Left lobe of liver (tissue), 2 donors: ENCODE measurements at regions not wholly inside any gene's neighbourhood (a gene's known extent, or its start where the extent isn't known, plus 50 kb on each side); places are given as distances from the start of the nearest gene placed in this dataset.
"Not testable (repeated sequence)": the region's sequence is repeated elsewhere in the genome, so short reads cannot be mapped to it uniquely, and the experiment has no call there.

Source experiments
- ATAC-seq: fragments of 200-7000 bp; cut with Tn5 transposase; one replicate; pipeline ENCODE4 v1.9.1; 2020; ENCODE audit warnings: mild to moderate bottlenecking, moderate library complexity
- DNase-seq: peaks from one replicate; pipeline ENCODE4 v3.0.0-alpha.2; 2020; ENCODE audit warnings: low spot score
- donor health status: DM: no; HTN: no; CAD: no; lungs with moderate emphysema.
- donor health status: DM: no; HTN: yes; CAD: no.

DNA sequence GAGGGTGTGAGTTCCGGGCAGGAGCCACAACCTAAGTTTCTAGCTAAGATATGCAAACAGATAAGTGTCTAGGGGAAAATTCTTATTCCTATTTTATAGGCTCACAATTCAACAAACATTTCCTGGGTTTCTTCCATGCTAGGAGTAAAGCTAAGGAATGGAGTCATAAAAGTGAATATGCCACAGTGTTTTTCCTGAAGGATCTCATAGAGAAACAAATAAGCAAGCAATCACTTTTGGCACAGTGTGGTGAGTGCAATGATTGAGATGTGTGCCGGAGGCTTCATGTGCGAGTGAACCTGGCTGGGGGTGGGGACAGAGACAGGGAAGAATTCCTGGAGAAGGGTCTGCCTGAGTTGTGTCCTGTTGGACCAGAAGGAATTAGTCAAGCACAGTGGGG is 147.4 kb downstream of the TENT5C start:
- DNase-seq (no peak), ATAC-seq (no peak)

DNA sequence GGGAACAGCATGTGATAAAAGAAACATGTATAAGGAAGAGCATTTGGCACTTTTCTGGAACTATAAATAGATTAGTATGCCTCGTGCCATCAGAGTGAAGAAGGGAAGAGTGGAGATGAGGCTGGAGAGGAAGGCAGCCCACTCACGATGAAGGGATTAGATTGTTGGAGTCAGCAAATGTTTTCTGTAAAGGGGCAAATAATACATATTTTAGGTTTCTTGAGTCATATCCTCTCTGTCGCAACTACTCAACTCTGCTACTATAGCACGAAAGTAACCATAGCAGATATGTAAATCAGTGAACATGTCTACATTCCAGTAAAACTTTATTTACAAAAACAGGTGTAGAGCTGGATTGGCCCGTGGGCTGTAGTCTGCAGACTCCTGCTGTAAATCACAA is 147.8 kb downstream of the TENT5C start:
- no peak for ATAC-seq
- DNase-seq = no peak

DNA sequence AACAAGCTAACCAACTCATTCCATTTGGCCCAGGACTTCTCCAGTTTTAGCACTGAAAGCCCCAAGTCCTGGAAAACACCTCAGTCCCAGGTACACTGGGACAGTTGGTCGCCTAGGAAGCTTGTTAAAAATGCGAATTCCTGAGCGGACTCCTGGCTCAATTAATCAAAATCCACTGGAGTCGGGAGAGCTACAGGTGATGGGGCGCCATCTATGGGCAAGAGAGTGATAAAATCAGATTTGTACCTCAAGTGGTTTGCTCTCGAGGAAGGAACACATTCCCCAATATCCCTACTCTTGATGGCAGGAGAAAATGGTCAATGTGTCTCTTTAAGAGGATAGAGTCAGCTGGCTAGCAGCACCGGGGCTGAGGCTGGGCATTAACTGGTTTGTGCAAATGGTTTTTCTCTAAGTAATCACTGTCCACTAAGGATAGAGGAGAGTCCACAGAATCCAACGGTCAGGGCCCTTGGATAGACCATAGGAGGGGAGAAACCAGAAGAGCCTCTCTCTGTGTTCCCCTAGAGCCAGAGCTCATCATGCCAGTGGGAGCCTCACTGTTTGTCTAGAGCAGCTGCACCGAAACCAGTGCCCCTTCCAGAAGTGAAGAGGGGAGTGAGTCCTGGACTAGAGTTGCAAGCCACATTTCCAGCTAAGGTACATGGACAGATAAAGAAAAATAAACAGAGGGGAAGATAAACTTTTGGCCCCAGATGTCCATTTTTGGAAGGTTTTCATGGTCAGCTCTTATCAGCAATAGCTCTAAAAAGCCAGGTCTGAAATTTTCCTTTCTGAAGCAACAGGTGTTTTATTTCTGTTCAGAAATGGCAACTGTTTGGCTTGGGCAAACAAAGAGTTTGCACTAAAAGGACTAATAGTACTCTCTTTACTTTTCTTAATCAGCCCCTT is 148.5 kb downstream of the TENT5C start:
- ATAC-seq (peak; percentile 83), DNase-seq (peak; percentile 62)

DNA sequence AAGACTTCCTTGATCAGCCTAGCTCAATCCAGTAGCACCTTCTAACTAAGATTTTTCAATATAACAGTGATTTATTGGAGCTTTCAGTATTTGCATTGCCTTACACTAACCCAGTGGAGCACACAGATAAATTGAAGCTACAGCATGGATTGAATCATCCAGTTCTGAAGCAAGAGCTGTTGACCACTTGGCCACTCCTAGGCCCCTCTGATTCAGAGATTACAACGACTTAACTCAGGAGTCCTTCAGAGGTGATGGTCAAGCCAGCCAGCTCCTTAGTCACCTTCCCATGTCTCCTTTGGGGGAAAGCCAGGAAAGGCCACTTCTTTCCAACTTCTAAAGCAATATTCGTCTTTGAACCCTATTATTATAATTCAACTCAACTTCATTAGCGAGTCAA is 151.8 kb downstream of the TENT5C start:
- DNase-seq = no peak
- no peak for ATAC-seq

DNA sequence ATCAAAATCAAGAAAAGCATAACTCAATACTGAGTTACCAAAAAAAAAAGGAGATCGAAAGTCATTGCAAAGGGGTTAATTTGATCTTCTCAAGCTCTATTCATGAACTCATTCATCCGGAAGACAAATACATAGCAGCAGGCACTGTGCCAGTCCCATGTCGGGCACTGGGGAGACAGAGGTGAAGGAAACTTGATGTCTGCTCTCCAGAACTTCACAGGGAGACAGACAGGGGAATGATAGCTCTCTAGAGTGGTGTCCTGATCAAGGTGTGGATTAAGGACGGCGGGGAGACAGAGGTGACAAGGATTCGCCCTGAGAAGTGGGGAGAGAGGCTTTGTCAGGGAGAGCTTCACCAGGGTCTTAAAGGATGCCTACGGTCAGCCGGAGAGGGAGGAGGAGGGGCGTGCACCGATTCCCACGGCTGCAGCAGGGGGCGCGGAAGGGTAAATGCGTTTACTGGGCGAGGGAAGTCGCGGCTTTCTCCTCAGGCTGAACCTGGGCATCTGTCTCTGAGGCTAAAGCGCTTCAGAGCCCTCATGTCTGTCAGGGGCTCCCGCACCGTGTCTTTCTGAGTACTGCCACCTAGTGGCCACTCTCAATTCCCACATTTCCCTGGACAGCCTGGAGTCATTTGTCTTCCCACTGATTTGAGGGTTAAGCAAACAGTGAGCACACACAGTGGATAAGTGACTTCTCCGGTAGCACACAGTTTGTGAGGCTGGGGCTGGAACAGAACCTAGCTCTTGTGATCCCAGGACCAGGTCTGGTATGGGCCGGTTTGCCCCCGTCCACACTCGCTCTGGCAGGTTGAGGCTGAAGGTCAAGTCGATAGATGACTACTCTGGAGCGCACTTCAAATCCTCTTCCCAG is 152.8 kb downstream of the TENT5C start:
- peak; percentile 70 for DNase-seq
- peak; percentile 84 for ATAC-seq

DNA sequence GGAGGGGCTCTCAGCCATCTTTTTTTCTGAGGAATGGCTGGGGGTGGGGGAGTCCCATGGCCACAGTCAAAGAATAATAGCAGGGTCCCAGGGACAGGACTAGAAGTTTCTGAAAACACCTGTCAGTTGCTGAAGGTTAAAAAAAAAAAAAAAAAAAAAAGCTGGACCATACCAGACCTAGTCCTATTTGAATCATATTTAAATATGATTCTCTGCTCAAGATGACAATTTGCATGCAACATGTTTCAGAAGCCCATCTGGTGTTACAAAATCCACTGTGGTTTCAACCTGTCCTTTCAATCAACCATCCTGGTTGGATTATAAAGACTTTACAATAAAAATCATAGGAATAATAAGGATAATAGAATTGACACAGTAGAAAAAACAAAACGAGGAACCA is 153.7 kb downstream of the TENT5C start:
- ATAC-seq (no peak), DNase-seq (no peak)

DNA sequence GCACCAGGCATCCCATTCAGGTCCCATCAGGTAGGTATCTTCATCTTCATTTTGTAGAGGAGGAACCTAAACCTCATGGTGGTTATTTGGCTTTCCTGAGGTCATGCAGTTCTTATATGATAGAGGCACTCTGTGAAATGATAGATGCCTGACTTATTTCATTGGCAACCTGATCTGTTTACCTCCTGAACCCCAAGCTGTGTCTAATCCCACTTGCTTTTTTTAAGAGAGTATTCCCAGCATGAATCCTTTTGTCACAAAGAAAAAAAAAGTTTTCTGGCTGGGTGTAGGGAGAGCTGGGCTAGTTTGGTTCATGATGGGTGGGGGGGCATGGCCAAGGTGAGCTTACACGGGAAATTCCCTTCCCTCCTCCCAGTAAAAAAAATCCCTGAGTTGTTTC is 154.2 kb downstream of the TENT5C start:
- DNase-seq (no peak), ATAC-seq (no peak)

DNA sequence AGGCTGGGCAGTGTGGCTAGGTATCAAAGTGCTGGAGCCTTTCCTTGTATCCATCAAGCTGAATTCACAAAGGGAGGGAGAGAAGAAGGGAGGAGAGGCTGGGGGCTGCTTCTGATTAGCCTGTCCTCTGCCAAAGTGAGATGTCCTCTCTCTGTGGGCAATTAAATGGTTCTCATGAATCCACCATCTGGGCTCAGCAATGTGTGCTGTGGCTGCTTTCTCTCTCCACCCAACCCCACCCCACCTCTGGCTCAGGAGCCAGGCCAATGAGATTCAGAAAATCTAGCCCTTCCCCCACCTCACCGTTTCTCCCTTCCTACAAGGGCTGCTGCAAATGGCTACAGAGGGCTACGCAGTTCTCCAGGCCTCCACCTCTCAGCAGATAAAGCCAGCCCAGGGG is 154.6 kb downstream of the TENT5C start:
- DNase-seq (no peak), ATAC-seq (no peak)

DNA sequence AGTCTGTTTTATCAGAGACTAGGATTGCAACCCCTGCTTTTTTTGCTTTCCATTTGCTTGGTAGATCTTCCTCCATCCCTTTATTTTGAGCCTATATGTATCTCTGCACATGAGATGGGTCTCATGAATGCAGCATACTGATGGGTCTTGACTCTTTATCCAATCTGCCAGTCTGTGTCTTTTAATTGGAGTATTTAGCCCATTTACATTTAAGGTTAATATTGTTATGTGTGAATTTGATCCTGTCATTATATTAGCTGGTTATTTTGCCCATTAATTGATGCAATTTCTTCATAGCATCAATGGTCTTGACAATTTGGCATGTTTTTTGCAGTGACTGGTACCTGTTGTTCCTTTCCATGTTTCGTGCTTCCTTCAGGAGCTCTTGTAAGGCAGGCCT is 161.7 kb downstream of the GDAP2 start:
- ATAC-seq, DNase-seq: not testable (repeated sequence)

DNA sequence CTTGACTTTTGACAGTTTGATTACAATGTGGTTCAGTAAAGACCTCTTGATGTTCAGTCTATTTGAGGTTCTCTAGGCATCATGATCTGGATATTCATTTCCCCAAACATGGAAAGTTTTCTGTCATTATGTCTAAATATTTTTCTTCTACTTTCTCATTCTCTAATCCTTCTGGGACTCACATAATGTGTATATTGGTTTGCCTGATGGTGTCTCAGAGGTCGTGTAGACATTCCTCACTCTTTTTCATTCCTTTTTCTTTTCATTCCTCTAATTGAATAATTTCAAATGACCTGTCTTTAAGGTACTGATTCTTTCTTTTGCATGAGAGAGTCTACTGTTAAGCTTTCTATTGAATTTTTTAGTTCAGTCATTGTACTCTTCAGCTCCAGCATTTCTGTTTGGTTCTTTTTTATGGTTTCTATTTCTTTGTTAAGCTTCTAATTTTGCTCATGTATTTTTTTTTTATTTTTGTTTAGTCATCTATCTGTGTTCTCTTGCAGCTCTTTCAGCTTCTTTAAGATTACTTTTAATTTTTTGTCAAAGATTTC is 158.4 kb downstream of the GDAP2 start:
- no peak for DNase-seq
- ATAC-seq = no peak

DNA sequence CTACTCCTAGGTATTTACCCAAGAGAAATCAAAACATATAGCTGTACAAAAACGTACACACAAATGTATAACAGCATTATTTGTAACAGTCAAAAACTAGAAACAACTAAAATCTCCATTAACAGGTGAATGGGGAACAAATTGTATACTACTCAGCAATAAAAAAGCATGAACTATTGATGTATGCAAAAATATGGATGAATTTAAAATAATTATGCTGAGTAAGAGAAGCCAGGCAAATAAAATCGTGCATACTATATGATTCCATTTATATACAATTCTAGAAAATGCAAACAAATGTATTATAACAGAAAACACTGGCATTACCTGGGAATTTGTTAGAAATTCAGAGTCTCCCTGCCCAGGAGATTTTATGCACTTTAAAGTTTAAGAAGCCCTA is 150.1 kb downstream of the GDAP2 start:
- no peak for DNase-seq
- ATAC-seq = no peak

DNA sequence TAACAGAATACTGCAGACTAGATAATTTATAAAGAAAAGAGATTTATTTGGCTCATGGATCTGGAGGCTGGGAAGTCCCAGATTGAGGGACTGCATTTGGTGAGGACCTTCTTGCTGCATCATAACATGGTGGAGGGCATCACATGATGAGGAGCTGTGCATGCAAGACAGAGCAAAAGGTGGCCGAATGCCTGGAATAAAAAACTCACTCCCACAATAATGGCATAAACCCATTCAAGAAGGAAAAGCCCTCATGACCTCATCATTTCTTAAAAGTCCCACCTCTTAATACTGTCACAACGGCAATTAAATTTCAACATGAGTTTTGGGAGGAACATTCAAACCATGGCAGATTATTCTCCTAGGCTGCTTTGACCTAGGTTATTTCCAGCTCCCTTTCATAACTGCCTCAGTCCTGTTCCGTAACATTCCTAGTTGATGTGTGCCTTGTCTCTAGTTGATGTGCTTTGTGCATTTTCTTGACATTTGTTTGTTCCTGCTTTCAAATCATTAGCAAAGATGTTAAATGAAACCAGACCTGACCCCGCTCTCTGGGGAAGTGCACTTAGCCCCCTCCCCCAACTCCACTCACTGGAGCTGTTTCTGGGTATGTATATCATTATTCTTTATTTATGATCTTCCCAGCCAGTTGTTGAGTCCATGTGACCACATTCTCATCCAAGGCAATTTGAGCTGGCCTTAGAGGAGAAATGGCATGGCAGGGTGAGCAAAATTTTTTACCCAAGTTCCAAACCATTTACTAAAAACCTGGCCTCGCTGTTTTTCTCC is 148.5 kb downstream of the GDAP2 start:
- DNase-seq (no peak), ATAC-seq (no peak)

DNA sequence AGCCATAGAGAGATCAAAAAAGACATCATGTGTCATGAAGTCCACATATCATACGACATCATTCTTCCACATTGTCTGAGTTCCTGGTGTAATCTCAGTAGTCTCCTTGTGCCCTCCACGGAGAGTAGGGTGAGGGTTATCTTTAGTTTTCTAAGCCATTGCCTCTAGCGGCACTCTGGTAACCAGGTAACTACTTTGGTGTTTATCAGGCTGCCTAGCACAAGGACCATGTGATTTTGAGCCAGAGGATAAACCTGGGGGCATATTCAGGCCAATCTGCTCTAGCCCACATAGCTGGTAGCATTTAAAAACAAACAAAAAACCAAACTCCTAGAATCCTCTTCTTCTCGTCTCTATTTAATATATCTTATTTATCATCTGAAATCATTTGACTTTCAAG is 147.4 kb downstream of the GDAP2 start:
- no peak for DNase-seq
- no peak for ATAC-seq

DNA sequence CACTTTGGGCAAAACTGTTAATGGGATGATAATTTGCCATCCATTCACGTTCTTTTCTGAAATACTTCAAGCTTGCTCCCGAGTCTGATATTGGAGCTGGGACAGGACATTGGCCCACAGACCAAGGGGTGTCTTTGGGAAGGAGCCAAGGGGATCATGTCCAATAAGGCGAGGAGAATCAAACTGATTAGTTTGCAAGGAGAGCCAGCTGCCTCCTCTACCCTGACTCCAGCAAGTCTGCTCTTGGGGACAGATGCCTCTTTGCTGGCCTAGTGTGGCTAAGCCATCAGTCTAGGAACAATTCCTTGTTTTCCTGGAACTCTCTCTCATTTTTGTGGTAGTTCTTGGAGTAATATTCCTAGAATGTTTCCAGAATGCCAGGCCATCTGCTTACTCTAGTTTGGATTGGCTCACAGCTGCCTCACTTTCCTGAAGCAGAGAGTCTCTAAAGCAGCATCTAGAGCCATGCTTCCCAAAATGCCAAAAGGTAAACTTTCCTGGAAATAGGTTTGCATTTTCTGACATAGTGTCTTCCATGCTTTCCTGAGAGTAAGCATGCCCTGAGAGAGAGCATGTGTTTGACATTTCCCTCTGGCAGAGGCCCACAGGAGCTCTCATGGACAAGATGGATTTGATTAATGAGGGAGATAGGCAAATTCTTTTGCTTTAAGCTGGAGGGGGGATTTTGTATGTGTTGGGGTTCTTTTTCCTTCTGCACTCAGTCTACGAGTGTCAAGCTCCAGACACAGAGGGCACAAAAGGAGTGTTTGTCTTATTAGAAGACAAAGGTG is 145.6 kb downstream of the GDAP2 start:
- ATAC-seq = no peak
- DNase-seq = no peak

DNA sequence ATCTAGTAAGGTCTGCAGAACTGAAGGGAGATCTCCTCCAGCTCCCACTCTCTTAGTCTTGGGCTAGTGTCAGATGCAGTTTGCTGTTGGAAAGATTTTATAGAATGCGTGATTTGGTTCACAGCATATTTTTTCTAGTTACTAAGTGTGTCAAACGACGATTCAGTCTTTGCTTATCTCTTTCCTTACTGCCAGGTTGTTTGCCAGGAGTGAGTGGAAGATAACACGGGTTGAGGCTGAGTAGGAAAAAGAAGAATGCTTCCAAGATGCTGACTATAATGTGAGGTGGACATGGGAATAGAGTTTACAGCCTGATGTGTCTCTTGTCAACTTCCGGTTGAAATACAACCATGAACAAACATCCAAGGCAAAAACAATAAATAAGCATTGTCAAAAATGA is 141.4 kb downstream of the GDAP2 start:
- DNase-seq (no peak), ATAC-seq (no peak)

DNA sequence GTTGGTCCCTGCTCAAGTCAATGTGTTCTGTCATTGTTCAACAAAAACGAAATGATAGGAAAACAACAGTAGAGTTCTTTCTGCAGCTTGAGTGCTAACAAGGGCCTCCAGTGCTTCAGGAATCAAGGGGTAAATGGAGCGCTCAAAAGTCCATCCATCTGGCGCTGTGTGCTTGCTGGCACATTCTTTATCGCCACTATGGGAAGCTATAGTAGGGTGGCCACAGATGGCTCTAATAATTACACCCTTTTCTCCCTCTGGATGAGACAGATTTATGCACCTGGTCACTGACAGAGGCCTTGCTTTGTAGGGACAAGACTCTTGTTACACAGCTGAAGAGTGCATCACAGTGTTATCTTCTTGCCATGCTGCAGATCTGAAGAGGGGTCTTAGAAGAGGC is 136.0 kb downstream of the GDAP2 start:
- DNase-seq (no peak), ATAC-seq (no peak)

DNA sequence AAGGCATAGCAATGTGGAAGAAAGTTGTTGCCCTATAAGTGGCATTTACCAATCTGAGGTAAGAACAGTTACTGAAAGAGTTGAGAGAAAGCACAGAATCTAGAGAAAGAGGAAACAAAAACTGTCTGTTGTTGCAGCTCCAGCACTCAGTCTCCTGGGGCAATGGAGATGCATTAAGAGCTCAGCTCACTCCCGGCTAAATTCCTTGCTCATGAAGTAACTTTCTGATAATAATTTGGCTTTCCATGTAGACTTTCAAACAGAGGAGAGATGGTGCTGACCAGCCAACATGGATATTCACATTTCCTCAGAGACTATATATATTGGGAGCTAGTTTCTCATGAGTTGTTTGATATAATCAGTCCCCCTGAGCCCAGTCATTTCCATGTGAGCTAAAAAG is 135.3 kb downstream of the GDAP2 start:
- ATAC-seq (no peak), DNase-seq (no peak)

DNA sequence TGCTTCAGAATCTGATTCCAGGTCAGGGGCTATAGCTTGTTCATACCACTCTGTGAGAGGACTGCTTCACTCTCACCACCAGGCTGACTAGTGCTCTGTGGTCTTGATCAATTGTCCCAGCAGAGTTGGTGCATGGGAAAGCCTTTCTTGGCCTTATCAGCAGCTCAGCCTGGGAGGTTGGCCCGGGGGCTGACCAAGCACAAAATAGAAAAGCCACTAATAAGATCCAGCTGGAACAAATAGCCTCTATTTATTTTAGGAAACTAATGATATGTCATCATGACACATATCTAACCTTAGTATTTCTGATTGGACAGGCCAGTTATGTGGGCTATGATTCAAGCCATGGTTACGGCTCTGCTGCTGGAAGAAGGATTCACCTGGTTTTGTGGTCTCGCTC is 134.2 kb downstream of the GDAP2 start:
- DNase-seq = no peak
- ATAC-seq = no peak

DNA sequence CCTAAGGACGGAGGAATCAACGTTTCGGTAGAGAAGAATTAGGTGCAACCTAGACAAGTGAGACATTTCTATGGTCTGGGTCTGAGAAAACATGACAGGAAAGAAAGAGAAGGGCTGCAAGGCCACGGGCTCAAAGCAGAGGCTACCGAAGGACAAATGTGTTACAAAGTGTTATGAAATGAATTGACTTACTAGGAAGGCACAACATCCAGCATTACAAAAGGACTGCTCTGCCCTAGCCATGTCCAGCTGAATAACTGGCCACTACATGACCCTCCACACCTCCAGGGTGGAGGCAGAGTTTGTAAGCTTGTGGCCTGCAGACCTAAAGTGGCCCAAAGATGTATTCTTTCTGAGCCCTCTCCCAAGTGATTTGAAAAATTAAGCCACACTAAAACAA is 133.6 kb downstream of the GDAP2 start:
- no peak for ATAC-seq
- DNase-seq = no peak

DNA sequence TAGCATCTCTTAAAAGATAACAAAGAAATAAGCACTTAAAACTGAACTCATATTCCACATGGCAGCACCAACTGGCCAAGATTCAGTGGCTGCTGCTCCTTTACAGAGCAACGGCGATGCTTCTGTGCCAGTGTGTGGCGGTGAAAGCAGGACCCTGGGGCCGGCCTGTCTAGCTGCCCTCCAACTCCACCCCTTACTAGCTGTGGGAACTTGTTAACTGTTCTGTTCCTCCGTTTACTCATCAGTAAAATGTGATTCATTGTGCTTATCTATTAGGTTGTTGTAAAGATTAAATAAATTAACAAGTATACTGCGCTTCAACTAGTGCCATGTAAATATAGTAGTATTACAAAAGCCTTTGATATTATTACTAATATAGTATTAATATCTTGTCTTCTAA is 133.2 kb downstream of the GDAP2 start:
- DNase-seq = no peak
- no peak for ATAC-seq
